ENCODE measurements at regions not wholly inside any gene's neighbourhood (a gene's known extent, or its start where the extent isn't known, plus 50 kb on each side); places are given as distances from the start of the nearest gene placed in this dataset.

- Histone ChIP-seq H3K27ac (no peak overlapping the region), H3K36me3 (no peaks in the 10 kb centered on the region), H3K27me3 (replicated peaks; ENCODE audit: insufficient read depth) (no peaks in the 10 kb centered on the region), H3K4me1 (ENCODE audit: control insufficient read depth in 1 of 2, low read depth in 2 of 2) (no peaks in the 10 kb centered on the region), H3K4me3 (no peak overlapping the region), H3K9me3 (no peaks in the 10 kb centered on the region)
- no peak for ATAC-seq (ENCODE audit: insufficient number of reproducible peaks, low FRiP score, low read depth)
- TF ChIP-seq CTCF (IDR thresholded peaks at IDR 0.05), result no peak
- no peak for DNase-seq (ENCODE audit: low spot score)
Observed at GRCh38 chr6:6376845-6377244, 56.4 kb upstream of the F13A1 start.

DNA sequence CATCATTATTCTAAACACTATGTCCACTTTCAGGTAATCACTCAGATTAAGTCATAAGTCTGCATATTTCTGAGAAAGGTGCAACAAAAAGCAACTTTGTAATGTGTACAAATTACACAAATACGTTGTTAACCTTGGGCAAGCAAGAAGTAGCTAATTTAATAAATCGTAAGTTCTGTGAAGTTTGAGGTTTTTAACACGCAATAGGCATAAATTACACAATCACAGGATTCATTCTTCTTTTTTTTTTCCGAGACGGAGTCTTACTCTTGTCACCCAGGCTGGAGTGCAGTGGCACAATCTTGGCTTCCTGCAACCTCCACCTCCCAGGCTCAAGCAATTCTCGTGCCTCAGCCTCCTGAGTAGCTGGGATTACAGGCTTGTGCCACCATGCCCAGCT lies 57.2 kb upstream of the F13A1 start:
- H3K27me3 ChIP-seq (replicated peaks; ENCODE audit: insufficient read depth), result no peaks in the 10 kb centered on the region
- TF ChIP-seq CTCF (IDR thresholded peaks at IDR 0.05), result no peak
- H3K36me3 ChIP-seq, result no peaks in the 10 kb centered on the region
- no peak overlapping the region for H3K27ac ChIP-seq
- H3K9me3 ChIP-seq, result no peaks in the 10 kb centered on the region
- no peak for ATAC-seq (ENCODE audit: insufficient number of reproducible peaks, low FRiP score, low read depth)
- no peak overlapping the region for H3K4me3 ChIP-seq
- no peak for DNase-seq (ENCODE audit: low spot score)
- no peaks in the 10 kb centered on the region for H3K4me1 ChIP-seq (ENCODE audit: control insufficient read depth in 1 of 2, low read depth in 2 of 2)

DNA sequence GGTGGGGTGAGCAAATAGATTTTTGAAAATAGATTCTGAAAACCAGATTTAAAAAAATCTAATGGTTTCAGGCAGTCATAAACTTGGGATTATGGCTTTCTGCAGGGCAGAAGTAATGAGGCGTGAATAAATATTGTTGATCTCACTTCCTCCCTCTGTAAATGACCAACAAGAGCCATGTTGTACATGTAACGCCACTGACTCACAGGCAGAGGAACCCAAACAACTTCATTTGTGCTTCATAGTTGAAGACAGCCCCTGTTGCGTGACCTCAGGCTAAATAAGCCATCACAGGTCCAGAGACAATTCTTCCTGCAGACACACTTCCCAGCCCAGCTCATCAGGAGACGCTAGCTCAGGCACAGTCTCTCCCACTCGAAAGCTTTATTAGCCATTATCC lies 59.1 kb upstream of the F13A1 start:
- no peaks in the 10 kb centered on the region for H3K9me3 ChIP-seq
- no peaks in the 10 kb centered on the region for H3K4me1 ChIP-seq (ENCODE audit: control insufficient read depth in 1 of 2, low read depth in 2 of 2)
- no peak overlapping the region for H3K4me3 ChIP-seq
- TF ChIP-seq CTCF (IDR thresholded peaks at IDR 0.05), result no peak
- H3K27me3 ChIP-seq (replicated peaks; ENCODE audit: insufficient read depth), result no peaks in the 10 kb centered on the region
- DNase-seq (ENCODE audit: low spot score) (no peak), ATAC-seq (ENCODE audit: insufficient number of reproducible peaks, low FRiP score, low read depth) (no peak)
- no peaks in the 10 kb centered on the region for H3K36me3 ChIP-seq
- no peak overlapping the region for H3K27ac ChIP-seq

- no peaks in the 10 kb centered on the region for H3K9me3 ChIP-seq
- no peak overlapping the region for H3K4me3 ChIP-seq
- no peak for TF ChIP-seq CTCF (IDR thresholded peaks at IDR 0.05)
- H3K27ac ChIP-seq, result no peak overlapping the region
- DNase-seq (ENCODE audit: low spot score), result no peak
- H3K4me1 ChIP-seq (ENCODE audit: control insufficient read depth in 1 of 2, low read depth in 2 of 2), result no peaks in the 10 kb centered on the region
- H3K36me3 ChIP-seq, result no peaks in the 10 kb centered on the region
- ATAC-seq (ENCODE audit: insufficient number of reproducible peaks, low FRiP score, low read depth), result no peak
- H3K27me3 ChIP-seq (replicated peaks; ENCODE audit: insufficient read depth), result no peaks in the 10 kb centered on the region
Observed at GRCh38 chr6:6384520-6384919, 64.1 kb upstream of the F13A1 start.

- DNase-seq (ENCODE audit: low spot score) (no peak), ATAC-seq (ENCODE audit: insufficient number of reproducible peaks, low FRiP score, low read depth) (no peak)
- H3K4me3 ChIP-seq, result no peak overlapping the region
- H3K36me3 ChIP-seq, result no peaks in the 10 kb centered on the region
- H3K4me1 ChIP-seq (ENCODE audit: control insufficient read depth in 1 of 2, low read depth in 2 of 2), result peaks cover 0 to 4% of the 10 kb centered on the region in 2 donors
- no peak for TF ChIP-seq CTCF (IDR thresholded peaks at IDR 0.05)
- H3K9me3 ChIP-seq, result no peaks in the 10 kb centered on the region
- H3K27ac ChIP-seq, result no peak overlapping the region
- no peaks in the 10 kb centered on the region for H3K27me3 ChIP-seq (replicated peaks; ENCODE audit: insufficient read depth)
Observed at GRCh38 chr6:6386010-6386409, 65.5 kb upstream of the F13A1 start.

Measured in thoracic aorta (tissue), 2 donors.